ENCODE measurements at regions not wholly inside any gene's neighbourhood (a gene's known extent, or its start where the extent isn't known, plus 50 kb on each side); places are given as distances from the start of the nearest gene placed in this dataset.

DNA sequence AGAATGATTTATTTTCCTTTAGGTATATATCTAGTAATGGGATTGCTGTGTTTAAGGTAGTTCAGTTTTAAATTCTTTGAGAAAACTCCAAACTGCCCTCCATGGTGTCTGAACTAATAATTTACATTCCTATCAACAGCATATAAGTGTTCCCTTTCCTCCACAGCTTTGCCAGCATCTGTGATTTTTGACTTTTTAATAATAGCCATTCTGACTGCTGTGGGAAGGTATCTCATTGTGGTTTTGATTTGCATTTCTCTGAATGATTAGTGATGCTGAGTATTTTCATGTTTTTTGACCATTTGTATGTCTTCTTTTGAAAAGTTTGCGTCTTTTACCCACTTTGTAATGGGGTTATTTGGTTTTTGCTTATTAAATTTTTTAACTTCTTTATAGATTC, 571.6 kb upstream of the CCDC54 start:
- TF ChIP-seq, protein P1, sequence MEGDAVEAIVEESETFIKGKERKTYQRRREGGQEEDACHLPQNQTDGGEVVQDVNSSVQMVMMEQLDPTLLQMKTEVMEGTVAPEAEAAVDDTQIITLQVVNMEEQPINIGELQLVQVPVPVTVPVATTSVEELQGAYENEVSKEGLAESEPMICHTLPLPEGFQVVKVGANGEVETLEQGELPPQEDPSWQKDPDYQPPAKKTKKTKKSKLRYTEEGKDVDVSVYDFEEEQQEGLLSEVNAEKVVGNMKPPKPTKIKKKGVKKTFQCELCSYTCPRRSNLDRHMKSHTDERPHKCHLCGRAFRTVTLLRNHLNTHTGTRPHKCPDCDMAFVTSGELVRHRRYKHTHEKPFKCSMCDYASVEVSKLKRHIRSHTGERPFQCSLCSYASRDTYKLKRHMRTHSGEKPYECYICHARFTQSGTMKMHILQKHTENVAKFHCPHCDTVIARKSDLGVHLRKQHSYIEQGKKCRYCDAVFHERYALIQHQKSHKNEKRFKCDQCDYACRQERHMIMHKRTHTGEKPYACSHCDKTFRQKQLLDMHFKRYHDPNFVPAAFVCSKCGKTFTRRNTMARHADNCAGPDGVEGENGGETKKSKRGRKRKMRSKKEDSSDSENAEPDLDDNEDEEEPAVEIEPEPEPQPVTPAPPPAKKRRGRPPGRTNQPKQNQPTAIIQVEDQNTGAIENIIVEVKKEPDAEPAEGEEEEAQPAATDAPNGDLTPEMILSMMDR (IDR thresholded peaks at IDR 0.05) = no peak
- TF ChIP-seq EP300 (IDR thresholded peaks at IDR 0.05) (no peak), POLR2A (IDR thresholded peaks at IDR 0.05; ENCODE audit: low read depth) (no peak), POLR2AphosphoS5 (IDR thresholded peaks at IDR 0.05) (no peak)

Data from esophagus muscularis mucosa (tissue), 4 donors.